Esophagus muscularis mucosa (tissue), 3 donors: ENCODE measurements at regions not wholly inside any gene's neighbourhood (a gene's known extent, or its start where the extent isn't known, plus 50 kb on each side); places are given as distances from the start of the nearest gene placed in this dataset.

ENCODE experiments used
- CTCF ChIP-seq, 3 experiments: fragments of 200-600 bp in 2 of 3; fragments of 450-650 bp in 1 of 3; sonication (generic) in 2 of 3; IDR thresholded peaks; one replicate each; pipeline ENCODE4 v1.5.1; 2017 to 2019; ENCODE audit warnings: antibody characterized with exemption in 3 of 3, mild to moderate bottlenecking in 2 of 3, moderate library complexity in 1 of 3
- POLR2A ChIP-seq: fragments of 450-650 bp; IDR thresholded peaks from one replicate; pipeline ENCODE4 v1.6.1; 2017; ENCODE audit warnings: antibody characterized with exemption, moderate library complexity, mild to moderate bottlenecking, low read depth
- POLR2AphosphoS5 ChIP-seq, 2 donors: sonication (generic); formaldehyde crosslinking; IDR thresholded peaks; one replicate each; pipeline ENCODE4 v1.6.1; 2017; ENCODE audit warnings: antibody characterized with exemption in 2 of 2

- no peak for TF ChIP-seq POLR2A
- TF ChIP-seq CTCF (IDR thresholded peaks at IDR 0.05), result no peak
- no peak for TF ChIP-seq POLR2AphosphoS5 (IDR thresholded peaks at IDR 0.05)
Measured at GRCh38 chr12:22971701-22972191, 346.8 kb downstream of the ETNK1 start.
